GM04503 (cell line): ENCODE measurements at regions not wholly inside any gene's neighbourhood (a gene's known extent, or its start where the extent isn't known, plus 50 kb on each side); places are given as distances from the start of the nearest gene placed in this dataset.
"Not testable (repeated sequence)": the region's sequence is repeated elsewhere in the genome, so short reads cannot be mapped to it uniquely, and the experiment has no call there.

Source experiments
- DNase-seq: peaks from one replicate; pipeline ENCODE4 v3.0.0-alpha.2; 2012; ENCODE audit warnings: low read depth

- no peak for DNase-seq
These were observed 231.2 kb upstream of the USP24 start for GRCh38 chr1:55446351-55446750.

- DNase-seq, result no peak
These were observed 230.3 kb upstream of the USP24 start for GRCh38 chr1:55445416-55445815.

DNA sequence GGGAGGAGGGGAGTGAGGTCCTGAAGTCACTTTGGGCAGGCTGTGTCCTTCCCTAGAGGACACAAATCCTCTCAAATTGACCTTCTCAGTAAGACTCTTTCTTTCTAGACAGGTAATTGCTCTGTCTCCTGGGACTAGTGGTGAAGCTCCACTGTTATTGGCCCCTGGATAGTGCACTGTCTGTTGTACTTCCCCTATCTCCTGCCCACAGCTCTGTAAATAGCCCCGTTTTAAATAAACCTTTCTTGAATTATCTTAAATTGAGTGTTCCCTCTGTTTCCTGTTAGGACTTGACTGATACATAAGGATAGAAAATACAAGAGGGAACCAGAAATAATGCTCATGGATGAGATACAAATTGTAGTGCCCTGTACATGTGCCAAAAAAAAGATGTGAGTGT lies 229.5 kb upstream of the USP24 start:
- DNase-seq, result no peak

GRCh38 chr1:55443175-55443915 lies 228.2 kb upstream of the USP24 start:
- DNase-seq, result peak; percentile 98

GRCh38 chr1:55441489-55441888 lies 226.3 kb upstream of the USP24 start:
- DNase-seq, result no peak

GRCh38 chr1:55437692-55438091 lies 222.5 kb upstream of the USP24 start:
- DNase-seq, result no peak

DNA sequence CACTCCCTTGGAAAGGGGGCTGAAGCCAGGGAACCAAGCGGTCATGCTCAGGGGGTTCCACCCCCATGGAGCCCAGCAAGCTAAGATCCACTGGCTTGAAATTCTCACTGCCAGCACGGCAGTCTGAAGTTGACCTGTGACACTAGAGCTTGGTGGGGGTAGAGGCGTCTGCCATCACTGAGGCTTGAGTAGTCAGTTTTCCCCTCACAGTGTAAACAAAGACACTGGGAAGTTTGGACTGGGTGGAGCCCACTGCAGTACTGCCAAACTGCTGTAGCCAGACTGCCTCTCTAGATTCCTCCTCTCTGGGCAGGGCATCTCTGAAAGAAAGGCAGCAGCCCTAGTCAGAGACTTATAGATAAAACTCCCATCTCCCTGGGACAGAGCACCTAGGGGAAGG lies 215.6 kb upstream of the USP24 start:
- not testable (repeated sequence) for DNase-seq

DNA sequence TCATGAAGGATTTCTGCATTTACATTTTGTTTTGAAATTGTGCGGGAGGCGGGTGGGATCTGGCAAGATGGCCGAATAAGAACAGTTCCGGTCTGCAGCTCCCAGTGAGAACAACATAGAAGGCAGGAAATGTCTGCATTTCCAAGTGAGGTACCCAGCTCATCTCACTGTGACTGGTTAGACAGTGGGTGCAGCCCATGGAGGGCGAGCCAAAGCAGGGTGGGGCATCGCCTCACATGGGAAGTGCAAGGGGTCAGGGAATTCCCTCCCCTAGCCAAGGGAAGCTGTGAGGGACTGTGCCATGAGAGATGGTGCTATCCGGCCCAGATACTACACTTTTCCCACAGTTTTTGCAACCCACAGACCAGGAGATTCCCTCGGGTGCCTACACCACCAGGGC lies 215.0 kb upstream of the USP24 start:
- DNase-seq, result not testable (repeated sequence)

- peak; percentile 98 for DNase-seq
These were observed 214.1 kb upstream of the USP24 start for GRCh38 chr1:55428944-55429931.

- no peak for DNase-seq
These were observed 213.1 kb upstream of the USP24 start for GRCh38 chr1:55428231-55428630.

DNA sequence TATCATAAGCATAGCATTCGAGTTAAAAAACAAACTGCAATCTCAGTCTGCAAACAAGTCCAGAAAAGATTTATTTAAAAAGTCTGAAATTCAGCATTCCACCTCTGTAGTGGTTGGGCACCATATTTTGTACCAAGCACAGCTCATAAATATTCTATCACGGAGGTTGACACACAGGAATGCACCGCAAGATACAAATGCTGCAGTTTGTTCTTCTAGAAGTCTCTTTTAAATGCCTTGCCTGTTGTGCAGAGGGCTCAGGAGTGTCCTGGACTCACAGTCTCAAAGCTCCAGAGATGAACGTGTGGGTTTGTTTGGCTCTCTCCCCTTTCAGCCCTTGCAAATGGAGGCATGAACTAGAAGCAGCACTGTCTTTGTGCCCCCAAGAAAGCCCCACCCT lies 212.4 kb upstream of the USP24 start:
- no peak for DNase-seq

- no peak for DNase-seq
These were observed 211.5 kb upstream of the USP24 start for GRCh38 chr1:55426619-55427018.

DNA sequence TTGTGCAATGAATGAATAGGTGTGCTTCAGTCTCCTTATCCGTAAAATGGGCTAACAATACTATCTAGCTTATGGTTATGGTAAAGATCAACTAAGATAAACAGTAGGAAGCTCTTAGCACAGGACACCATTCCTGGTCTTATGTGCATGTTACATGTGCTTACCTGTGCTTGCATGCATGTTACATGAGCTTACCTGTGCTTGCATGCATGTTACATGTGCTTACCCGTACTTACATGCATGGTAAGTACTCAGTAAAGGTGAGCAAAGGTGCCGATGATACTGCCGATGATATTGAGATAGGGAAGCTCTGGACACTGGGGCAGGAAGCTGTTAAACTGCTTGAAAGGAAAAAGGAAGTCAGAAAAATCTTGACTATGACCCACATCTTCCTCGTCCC lies 211.0 kb upstream of the USP24 start:
- DNase-seq, result no peak

DNA sequence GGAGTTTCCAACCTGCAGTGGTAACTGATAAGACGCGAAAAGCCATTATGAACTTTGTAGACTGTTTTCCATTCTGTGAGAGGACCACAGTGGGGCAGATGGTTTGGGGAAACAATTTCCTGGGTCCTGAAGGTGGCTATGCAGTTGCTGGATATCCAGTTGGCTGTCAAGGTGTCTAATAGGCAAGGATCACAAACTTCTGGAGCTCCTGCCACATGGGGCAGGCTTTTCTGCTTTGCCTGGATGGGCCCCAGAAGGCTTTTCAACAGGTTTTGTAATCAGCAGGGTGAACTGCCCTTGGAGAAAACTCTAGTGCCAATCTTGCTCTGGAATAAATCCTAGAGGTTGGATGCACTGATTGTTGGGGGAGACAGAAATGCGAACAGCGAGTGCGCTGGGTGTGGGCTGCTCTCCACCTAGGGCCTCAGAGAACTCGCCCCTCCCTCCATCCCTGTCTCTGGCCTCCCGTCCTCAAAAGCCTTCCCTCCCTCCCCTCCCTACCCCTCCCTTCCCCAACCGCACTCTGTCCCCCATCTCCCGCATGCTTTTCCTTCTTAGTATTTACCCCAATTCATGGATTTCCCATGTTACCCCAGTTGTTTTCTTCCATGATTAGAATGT lies 210.3 kb upstream of the USP24 start:
- no peak for DNase-seq

GRCh38 chr1:55423376-55423775 lies 208.2 kb upstream of the USP24 start:
- no peak for DNase-seq

DNA sequence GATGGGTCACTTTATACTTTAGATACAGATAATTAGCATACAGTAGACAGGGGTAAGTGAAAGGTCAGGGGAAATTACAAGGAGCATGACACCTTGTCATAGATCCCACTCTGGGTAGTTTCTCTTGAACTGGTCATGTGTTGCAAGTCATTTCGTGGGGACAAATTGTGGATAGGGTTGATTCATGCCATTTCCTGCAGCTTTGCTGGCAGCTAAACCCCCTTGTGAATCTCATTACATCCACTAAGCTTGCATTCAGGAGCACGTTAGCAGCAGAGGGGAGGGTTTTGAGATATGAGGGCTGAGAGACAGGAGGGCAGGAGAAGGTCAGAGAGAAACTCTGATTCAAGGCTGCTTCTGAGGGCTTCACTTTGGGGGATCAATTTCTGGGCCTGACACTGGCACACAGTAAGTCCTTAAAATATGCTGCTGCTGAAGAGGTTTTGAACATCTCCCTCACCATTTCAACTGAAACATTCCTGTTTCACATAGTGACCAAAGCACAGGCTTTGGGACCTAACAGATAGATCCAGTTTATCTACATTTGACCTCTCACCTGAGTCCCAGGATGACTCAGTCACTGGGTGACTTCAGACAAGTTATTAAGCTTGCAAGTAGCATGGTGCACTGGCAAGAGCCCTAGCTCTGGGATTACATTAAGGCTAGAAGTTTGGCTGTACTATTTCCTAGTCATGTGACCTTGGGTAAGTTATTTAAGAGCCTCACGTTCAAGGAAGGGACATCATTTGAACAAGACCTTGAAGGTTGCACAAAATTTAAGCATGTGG lies 206.0 kb upstream of the USP24 start:
- DNase-seq, result no peak

GRCh38 chr1:55420026-55420425 lies 204.9 kb upstream of the USP24 start:
- DNase-seq, result no peak

- DNase-seq, result no peak
These were observed 203.2 kb upstream of the USP24 start for GRCh38 chr1:55418208-55419000.

- DNase-seq, result no peak
These were observed 201.1 kb upstream of the USP24 start for GRCh38 chr1:55416164-55416842.

DNA sequence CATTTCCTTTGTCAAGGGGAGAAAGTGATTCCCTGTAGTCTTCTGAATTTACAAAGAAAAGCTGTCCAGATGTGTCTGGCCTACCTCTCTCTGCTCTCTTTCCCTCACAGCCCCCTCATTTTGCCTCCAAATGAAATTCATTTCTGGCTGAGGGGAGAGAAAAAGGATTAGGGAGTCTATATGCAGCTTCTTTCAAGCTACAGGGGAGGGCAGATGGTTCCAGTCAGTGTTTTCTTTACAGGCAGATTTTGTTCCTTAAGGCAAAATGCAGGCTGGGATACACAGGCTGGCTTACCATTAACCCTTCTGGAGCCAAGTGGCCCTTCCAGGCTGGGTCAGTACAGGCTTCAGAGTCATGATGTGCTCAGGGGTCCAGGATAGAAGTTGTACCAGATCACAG lies 198.1 kb upstream of the USP24 start:
- no peak for DNase-seq

DNA sequence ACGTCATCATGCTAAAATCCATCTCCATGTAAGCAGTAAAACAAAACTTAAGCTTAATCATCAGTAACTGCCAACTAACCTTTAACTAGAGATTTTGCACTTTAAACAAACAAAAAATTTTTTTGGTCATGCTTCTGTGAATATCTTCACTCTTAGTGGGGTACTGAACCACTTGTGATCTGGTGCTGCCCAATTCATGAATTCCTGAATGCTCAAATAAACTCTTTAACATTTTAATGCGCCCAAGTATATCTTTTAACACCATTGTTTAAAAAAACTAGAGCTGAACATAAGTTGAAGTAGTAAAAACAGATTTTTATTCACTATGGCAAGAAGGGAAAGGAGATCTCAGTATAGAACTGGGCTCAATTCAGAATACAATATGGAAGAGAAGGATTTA lies 196.9 kb upstream of the USP24 start:
- DNase-seq, result no peak
